ENCODE measurements at regions not wholly inside any gene's neighbourhood (a gene's known extent, or its start where the extent isn't known, plus 50 kb on each side); places are given as distances from the start of the nearest gene placed in this dataset.

- no peak overlapping the region for H3K4me3 ChIP-seq
- H3K27ac ChIP-seq, result no peak overlapping the region
- ATAC-seq (no peak), DNase-seq (no peak)
- no peaks in the 10 kb centered on the region for H3K27me3 ChIP-seq (ENCODE audit: insufficient read depth in 3 of 3, low read length in 2 of 3)
- no peaks in the 10 kb centered on the region for H3K9me3 ChIP-seq
- intact Hi-C loops (cut with DNase I), result no loop called here
- H3K36me3 ChIP-seq (ENCODE audit: insufficient read depth in 1 of 2, low read depth in 1 of 2), result no peaks in the 10 kb centered on the region
- 66 to 73% (median 68%) methylated on average over 6 of the region's 6 CpGs for WGBS, 3 donors
- H3K4me1 ChIP-seq, result no peaks in the 10 kb centered on the region
- no peak for TF ChIP-seq CTCF (IDR thresholded peaks at IDR 0.05)
These were observed 396.0 kb downstream of the PDGFC start for GRCh38 chr4:156575430-156576073.

- Histone ChIP-seq H3K4me1 (no peaks in the 10 kb centered on the region), H3K27ac (no peak overlapping the region), H3K27me3 (ENCODE audit: insufficient read depth in 3 of 3, low read length in 2 of 3) (no peaks in the 10 kb centered on the region), H3K4me3 (no peak overlapping the region), H3K36me3 (ENCODE audit: insufficient read depth in 1 of 2, low read depth in 1 of 2) (no peaks in the 10 kb centered on the region), H3K9me3 (no peaks in the 10 kb centered on the region)
- TF ChIP-seq CTCF (IDR thresholded peaks at IDR 0.05), result no peak
- no peak for ATAC-seq
- WGBS, 3 donors, result 54 to 63% (median 55%) methylated on average over 5 of the region's 5 CpGs
- intact Hi-C loops (cut with DNase I), result no loop called here
- DNase-seq, result no peak
These were observed 400.5 kb downstream of the PDGFC start for GRCh38 chr4:156571146-156571545.

- H3K27me3 ChIP-seq (ENCODE audit: insufficient read depth in 3 of 3, low read length in 2 of 3), result no peaks in the 10 kb centered on the region
- H3K4me1 ChIP-seq, result no peaks in the 10 kb centered on the region
- intact Hi-C loops (cut with DNase I), result no loop called here
- H3K27ac ChIP-seq, result no peak overlapping the region
- no peaks in the 10 kb centered on the region for H3K36me3 ChIP-seq (ENCODE audit: insufficient read depth in 1 of 2, low read depth in 1 of 2)
- TF ChIP-seq CTCF (IDR thresholded peaks at IDR 0.05), result no peak
- DNase-seq, result no peak
- no peaks in the 10 kb centered on the region for H3K9me3 ChIP-seq
- 56 to 87% (median 73%) methylated on average over 2 of the region's 2 CpGs for WGBS, 3 donors
- no peak overlapping the region for H3K4me3 ChIP-seq
- ATAC-seq, result no peak
These were observed 402.1 kb downstream of the PDGFC start for GRCh38 chr4:156569535-156569934.

GRCh38 chr4:156568484-156568883 lies 403.1 kb downstream of the PDGFC start:
- DNase-seq (no peak), ATAC-seq (no peak)
- Histone ChIP-seq H3K4me1 (no peaks in the 10 kb centered on the region), H3K4me3 (no peak overlapping the region), H3K9me3 (no peaks in the 10 kb centered on the region), H3K27me3 (ENCODE audit: insufficient read depth in 3 of 3, low read length in 2 of 3) (no peaks in the 10 kb centered on the region), H3K27ac (no peak overlapping the region), H3K36me3 (ENCODE audit: insufficient read depth in 1 of 2, low read depth in 1 of 2) (no peaks in the 10 kb centered on the region)
- 52 to 74% (median 55%) methylated on average over 2 of the region's 2 CpGs for WGBS, 3 donors
- no peak for TF ChIP-seq CTCF (IDR thresholded peaks at IDR 0.05)
- intact Hi-C loops (cut with DNase I), result no loop called here

- DNase-seq, result no peak
- intact Hi-C loops (cut with DNase I), result no loop called here
- Histone ChIP-seq H3K36me3 (ENCODE audit: insufficient read depth in 1 of 2, low read depth in 1 of 2) (no peaks in the 10 kb centered on the region), H3K9me3 (no peaks in the 10 kb centered on the region), H3K27ac (no peak overlapping the region), H3K27me3 (ENCODE audit: insufficient read depth in 3 of 3, low read length in 2 of 3) (no peaks in the 10 kb centered on the region), H3K4me3 (no peak overlapping the region), H3K4me1 (no peaks in the 10 kb centered on the region)
- ATAC-seq, result no peak
- TF ChIP-seq CTCF (IDR thresholded peaks at IDR 0.05), result no peak
- 70 to 80% (median 74%) methylated on average over 4 of the region's 4 CpGs for WGBS, 3 donors
These were observed 403.6 kb downstream of the PDGFC start for GRCh38 chr4:156568041-156568440.
